Panc1 (cell line): ENCODE measurements at regions not wholly inside any gene's neighbourhood (a gene's known extent, or its start where the extent isn't known, plus 50 kb on each side); places are given as distances from the start of the nearest gene placed in this dataset.

ENCODE experiments used
- ATAC-seq: fragments of 200-7000 bp; cut with Tn5 transposase; 2 replicates; pipeline ENCODE4 v1.9.1; 2020; ENCODE audit warnings: mild to moderate bottlenecking, moderate library complexity
- BruUV-seq: library from RNA; stranded (reverse); fragments of 400-500 nt; replicated peaks from 2 replicates; lab custom pipeline; 2021; lab: Mats Ljungman, UMichigan
- CTCF ChIA-PET: fragments of 300-600 bp; sonication (Branson Sonifier 250); formaldehyde crosslinking; loops from one replicate; lab custom pipeline; 2022; ENCODE audit warnings: antibody characterized with exemption; lab: Charles Lee
- POLR2A ChIA-PET: fragments of 300-600 bp; sonication (Branson Sonifier 250); formaldehyde crosslinking; loops from one replicate; lab custom pipeline; 2022; ENCODE audit warnings: antibody characterized with exemption; lab: Charles Lee
- DNase-seq: peaks from one replicate; pipeline ENCODE4 v3.0.0-alpha.2; 2010; ENCODE audit warnings: low read depth, low spot score
- H3K27ac ChIP-seq: 2 replicates; pipeline ENCODE4 v1.5.1; 2011; ENCODE audit warnings: mild to moderate bottlenecking, low read length, inconsistent platforms
- H3K27me3 ChIP-seq: fragments of 200-500 bp; sonication (Bioruptor generic); 2 replicates; pipeline ENCODE4 v1.6.0; 2014; ENCODE audit warnings: low read length, inconsistent platforms; ENCODE audit not compliant: control insufficient read depth, insufficient read depth
- H3K36me3 ChIP-seq: fragments of 200-500 bp; sonication (Bioruptor generic); 2 replicates; pipeline ENCODE4 v1.5.1; 2014; ENCODE audit warnings: inconsistent platforms, mild to moderate bottlenecking, low read length, moderate library complexity; ENCODE audit not compliant: control insufficient read depth, insufficient read depth
- H3K4me1 ChIP-seq: 2 replicates; pipeline ENCODE4 v1.5.1; 2011; ENCODE audit warnings: inconsistent platforms, mild to moderate bottlenecking, low read length, moderate library complexity; ENCODE audit not compliant: control insufficient read depth, insufficient read depth
- H3K4me3 ChIP-seq, 2 experiments: 2 replicates each; pipeline ENCODE4 v1.5.1; 2011 to 2012; ENCODE audit warnings: low read depth in 2 of 2, low read length in 2 of 2, mild to moderate bottlenecking in 2 of 2, inconsistent platforms in 1 of 2, moderate library complexity in 1 of 2
- H3K9me3 ChIP-seq: fragments of 200-500 bp; sonication (Bioruptor generic); 2 replicates; pipeline ENCODE4 v1.5.1; 2014; ENCODE audit warnings: low read depth, mild to moderate bottlenecking, inconsistent platforms, low read length, moderate library complexity; ENCODE audit not compliant: control insufficient read depth, insufficient read depth
- CTCF ChIP-seq: fragments of 450-650 bp; IDR thresholded peaks from 2 replicates; pipeline ENCODE4 v1.5.1; 2017; ENCODE audit warnings: mild to moderate bottlenecking
- POLR2AphosphoS5 ChIP-seq: IDR thresholded peaks from 2 replicates; pipeline ENCODE4 v1.6.1; 2012; ENCODE audit warnings: mild to moderate bottlenecking, low read depth, low read length, moderate library complexity
- REST ChIP-seq, 2 experiments: IDR thresholded peaks; 2 replicates each; pipeline ENCODE4 v1.6.1; 2011 to 2012; ENCODE audit warnings: low read depth in 2 of 2, control low read depth in 1 of 2, low read length in 1 of 2, mild to moderate bottlenecking in 1 of 2, moderate library complexity in 1 of 2; ENCODE audit not compliant: insufficient read depth in 1 of 2
- SIN3A ChIP-seq: IDR thresholded peaks from 2 replicates; pipeline ENCODE4 v1.6.1; 2012; ENCODE audit warnings: low read depth, mild to moderate bottlenecking, low read length, moderate library complexity, borderline replicate concordance; ENCODE audit not compliant: insufficient read depth
- TCF7L2 ChIP-seq: IDR thresholded peaks from 2 replicates; pipeline ENCODE4 v1.6.1; 2011; ENCODE audit warnings: mild to moderate bottlenecking, low read depth, low read length, inconsistent platforms
- in situ Hi-C: cut with HindIII; loops from 2 replicates; pipeline ENCODE4 v1.10.0; 2016; ENCODE audit warnings: low sequenced_read_pairs, low pct_unique_long_range_greater_than_20kb
- intact Hi-C: fragments of 100-400 bp; cut with micrococcal nuclease; formaldehyde crosslinking; loops from one replicate; pipeline ENCODE4 v1.10.0; 2022; ENCODE audit not compliant: unreplicated experiment

- CTCF ChIA-PET: no interaction called here
- no TSS peak for BruUV-seq
- intact Hi-C loops: no loop called here
Measured at GRCh38 chr4:72779241-72779640, 210.2 kb upstream of the ADAMTS3 start.

GRCh38 chr4:72777436-72777835, 208.4 kb upstream of the ADAMTS3 start:
- BruUV-seq: no TSS peak
- CTCF ChIA-PET: no interaction called here
- ATAC-seq: no peak
- no peak overlapping the region for H3K27ac ChIP-seq
- POLR2A ChIA-PET: no interaction called here
- H3K9me3 ChIP-seq: no peaks in the 10 kb centered on the region
- H3K27me3 ChIP-seq: no peaks in the 10 kb centered on the region
- H3K36me3 ChIP-seq: no peaks in the 10 kb centered on the region; the same call in 1 of the 2 replicates
- in situ Hi-C loops (no loop called here), intact Hi-C loops (no loop called here)
- TF ChIP-seq REST (IDR thresholded peaks at IDR 0.05; ENCODE audit: insufficient read depth in 1 of 2, low read depth in 2 of 2, low read length in 1 of 2) (no peak), TCF7L2 (no peak), SIN3A (no peak), POLR2AphosphoS5 (no peak), CTCF (no peak)
- no peaks in the 10 kb centered on the region for H3K4me1 ChIP-seq
- H3K4me3 ChIP-seq: no peak overlapping the region
- DNase-seq: no peak

More at GRCh38 chr4:72779241-72779640, 210.2 kb upstream of the ADAMTS3 start:
- H3K9me3 ChIP-seq: no peaks in the 10 kb centered on the region
- H3K27me3 ChIP-seq: no peaks in the 10 kb centered on the region
- TF ChIP-seq REST (IDR thresholded peaks at IDR 0.05; ENCODE audit: insufficient read depth in 1 of 2, low read depth in 2 of 2, low read length in 1 of 2) (no peak), SIN3A (no peak), POLR2AphosphoS5 (no peak), TCF7L2 (no peak), CTCF (no peak)
- DNase-seq (no peak), ATAC-seq (no peak)
- in situ Hi-C loops: no loop called here
- H3K27ac ChIP-seq: no peak overlapping the region
- no peaks in the 10 kb centered on the region; the same call in 1 of the 2 replicates for H3K36me3 ChIP-seq
- POLR2A ChIA-PET: no interaction called here
- no peak overlapping the region for H3K4me3 ChIP-seq
- H3K4me1 ChIP-seq: no peaks in the 10 kb centered on the region
